22Rv1 (cell line): ENCODE measurements at regions not wholly inside any gene's neighbourhood (a gene's known extent, or its start where the extent isn't known, plus 50 kb on each side); places are given as distances from the start of the nearest gene placed in this dataset.

Source experiments
- H3K27ac ChIP-seq: fragments of 450-650 bp; 2 replicates; pipeline ENCODE4 v1.5.1; 2017
- CTCF ChIP-seq: fragments of 450-650 bp; IDR thresholded peaks from 2 replicates; pipeline ENCODE4 v1.5.1; 2017; ENCODE audit warnings: mild to moderate bottlenecking
- ZFX ChIP-seq: fragments of 450-650 bp; IDR thresholded peaks from 2 replicates; pipeline ENCODE4 v1.6.1; 2017; ENCODE audit warnings: antibody characterized with exemption, borderline replicate concordance

- no peak for TF ChIP-seq ZFX
- TF ChIP-seq CTCF: no peak
- H3K27ac ChIP-seq: no peak overlapping the region
Measured at GRCh38 chr5:34597034-34598027, 58.8 kb upstream of the RAI14 start.

GRCh38 chr5:34598177-34598794, 57.8 kb upstream of the RAI14 start:
- no peak overlapping the region for H3K27ac ChIP-seq
- TF ChIP-seq CTCF: no peak
- no peak for TF ChIP-seq ZFX

GRCh38 chr5:34599471-34600117, 56.5 kb upstream of the RAI14 start:
- no peak overlapping the region for H3K27ac ChIP-seq
- TF ChIP-seq ZFX (no peak), CTCF (no peak)

GRCh38 chr5:34600118-34600493, 56.0 kb upstream of the RAI14 start:
- TF ChIP-seq ZFX: no peak
- no peak overlapping the region for H3K27ac ChIP-seq

GRCh38 chr5:34603378-34603777, 52.8 kb upstream of the RAI14 start:
- H3K27ac ChIP-seq: no peak overlapping the region
- TF ChIP-seq CTCF (no peak), ZFX (no peak)

GRCh38 chr5:34604119-34604675, 51.9 kb upstream of the RAI14 start:
- TF ChIP-seq ZFX (no peak), CTCF (no peak)

GRCh38 chr5:34606101-34606500, 50.0 kb upstream of the RAI14 start:
- TF ChIP-seq CTCF: no peak
- no peak for TF ChIP-seq ZFX
- H3K27ac ChIP-seq: no peak overlapping the region

More at GRCh38 chr5:34604119-34604675, 51.9 kb upstream of the RAI14 start:
- H3K27ac ChIP-seq: no peak overlapping the region
